Tongue (tissue), 1 donor: ENCODE measurements at regions not wholly inside any gene's neighbourhood (a gene's known extent, or its start where the extent isn't known, plus 50 kb on each side); places are given as distances from the start of the nearest gene placed in this dataset.
"Not testable (repeated sequence)": the region's sequence is repeated elsewhere in the genome, so short reads cannot be mapped to it uniquely, and the experiment has no call there.

Experiments used
- DNase-seq: peaks from one replicate; pipeline ENCODE4 v3.0.0-alpha.2; 2015

GRCh38 chr17:14547556-14547955 lies 246.7 kb downstream of the HS3ST3B1 start:
- DNase-seq: peak; percentile 37

GRCh38 chr17:14547016-14547415 lies 246.1 kb downstream of the HS3ST3B1 start:
- DNase-seq: no peak

- DNase-seq: no peak
Observed at GRCh38 chr17:14545156-14545906, 244.4 kb downstream of the HS3ST3B1 start.

- no peak for DNase-seq
Observed at GRCh38 chr17:14541714-14542113, 240.8 kb downstream of the HS3ST3B1 start.

- DNase-seq: no peak
Observed at GRCh38 chr17:14539801-14540200, 238.9 kb downstream of the HS3ST3B1 start.

GRCh38 chr17:14532242-14532641 lies 231.4 kb downstream of the HS3ST3B1 start:
- DNase-seq: not testable (repeated sequence)

- no peak for DNase-seq
Observed at GRCh38 chr17:14525551-14526455, 224.9 kb downstream of the HS3ST3B1 start.

GRCh38 chr17:14522795-14523387 lies 222.0 kb downstream of the HS3ST3B1 start:
- no peak for DNase-seq

GRCh38 chr17:14518919-14519318 lies 218.0 kb downstream of the HS3ST3B1 start:
- DNase-seq: not testable (repeated sequence)

GRCh38 chr17:14514973-14515372 lies 214.1 kb downstream of the HS3ST3B1 start:
- no peak for DNase-seq

- DNase-seq: no peak
Observed at GRCh38 chr17:14513835-14514234, 213.0 kb downstream of the HS3ST3B1 start.

- DNase-seq: no peak
Observed at GRCh38 chr17:14510136-14510535, 209.3 kb downstream of the HS3ST3B1 start.

- no peak for DNase-seq
Observed at GRCh38 chr17:14508156-14508555, 207.3 kb downstream of the HS3ST3B1 start.

GRCh38 chr17:14506364-14506763 lies 205.5 kb downstream of the HS3ST3B1 start:
- no peak for DNase-seq

- no peak for DNase-seq
Observed at GRCh38 chr17:14505606-14506005, 204.7 kb downstream of the HS3ST3B1 start.

GRCh38 chr17:14499976-14500375 lies 199.1 kb downstream of the HS3ST3B1 start:
- DNase-seq: no peak

GRCh38 chr17:14498812-14499211 lies 197.9 kb downstream of the HS3ST3B1 start:
- DNase-seq: no peak

GRCh38 chr17:14494161-14494560 lies 193.3 kb downstream of the HS3ST3B1 start:
- no peak for DNase-seq

- DNase-seq: no peak
Observed at GRCh38 chr17:14489986-14490385, 189.1 kb downstream of the HS3ST3B1 start.

- no peak for DNase-seq
Observed at GRCh38 chr17:14488958-14489550, 188.2 kb downstream of the HS3ST3B1 start.

GRCh38 chr17:14487068-14487467 lies 186.2 kb downstream of the HS3ST3B1 start:
- DNase-seq: no peak

- DNase-seq: no peak
Observed at GRCh38 chr17:14482715-14483114, 181.8 kb downstream of the HS3ST3B1 start.

- no peak for DNase-seq
Observed at GRCh38 chr17:14481664-14482063, 180.8 kb downstream of the HS3ST3B1 start.
